HepG2 (cell line): ENCODE measurements at regions not wholly inside any gene's neighbourhood (a gene's known extent, or its start where the extent isn't known, plus 50 kb on each side); places are given as distances from the start of the nearest gene placed in this dataset.

Source experiments
- ARID2 ChIP-seq: sonication (generic); formaldehyde crosslinking; IDR thresholded peaks from 2 replicates; pipeline ENCODE4 v1.8.1; 2022; ENCODE audit warnings: mild to moderate bottlenecking, missing genetic modification reagents, borderline replicate concordance
- JUNB ChIP-seq: sonication (generic); formaldehyde crosslinking; IDR thresholded peaks from 2 replicates; pipeline ENCODE4 v1.8.0; 2022; ENCODE audit warnings: missing genetic modification reagents, mild to moderate bottlenecking, borderline replicate concordance
- MED1 ChIP-seq: sonication (generic); formaldehyde crosslinking; IDR thresholded peaks from 2 replicates; pipeline ENCODE4 v1.4.0; 2020; ENCODE audit warnings: missing genetic modification reagents
- PPARG ChIP-seq: conservative IDR thresholded peaks from 2 replicates; pipeline ENCODE4 v1.6.1; 2016; ENCODE audit warnings: missing biosample characterization, missing genetic modification reagents
- RBM22 ChIP-seq: fragments of 200-400 bp; formaldehyde crosslinking; optimal IDR thresholded peaks from 2 replicates; pipeline ENCODE3; 2017; ENCODE audit warnings: mild to moderate bottlenecking, low read length, moderate library complexity
- RFX5 ChIP-seq: IDR thresholded peaks from 2 replicates; pipeline ENCODE4 v1.6.1; 2011; ENCODE audit warnings: low read depth, low read length, improper control_type of control experiment
- RNF2 ChIP-seq: fragments of 450-650 bp; conservative IDR thresholded peaks from 2 replicates; pipeline ENCODE4 v1.6.1; 2016; ENCODE audit warnings: low read depth
- RXRB ChIP-seq: IDR thresholded peaks from 2 replicates; pipeline ENCODE4 v1.6.1; 2016; ENCODE audit warnings: borderline replicate concordance, missing genetic modification reagents, missing compliant biosample characterization
- ZC3H13 ChIP-seq: sonication (generic); formaldehyde crosslinking; IDR thresholded peaks from 2 replicates; pipeline ENCODE4 v1.8.1; 2023; ENCODE audit warnings: mild to moderate bottlenecking, missing genetic modification reagents, moderate library complexity
- TF ChIP-seq, protein P1 (sequence below): sonication (generic); formaldehyde crosslinking; IDR thresholded peaks from 2 replicates; pipeline ENCODE4 v1.5.0; 2020; ENCODE audit warnings: mild to moderate bottlenecking, missing genetic modification reagents, moderate library complexity
- TF ChIP-seq, protein P2 (sequence below), 2 experiments: fragments of 450-650 bp in 1 of 2; sonication (generic) in 1 of 2; formaldehyde crosslinking in 1 of 2; IDR thresholded peaks; 2 replicates each; pipeline versions ENCODE4 v1.6.1 to v1.8.0; 2016 to 2022; ENCODE audit warnings: antibody characterized with exemption in 1 of 2, mild to moderate bottlenecking in 1 of 2, missing genetic modification reagents in 1 of 2
- TF ChIP-seq, protein P3 (sequence below): IDR thresholded peaks from 2 replicates; pipeline ENCODE4 v1.6.1; 2016; ENCODE audit warnings: missing compliant biosample characterization, missing genetic modification reagents, borderline replicate concordance
- TF ChIP-seq, protein P4 (sequence below): sonication (generic); formaldehyde crosslinking; IDR thresholded peaks from 2 replicates; pipeline ENCODE4 v1.4.0; 2020; ENCODE audit warnings: missing genetic modification reagents

DNA sequence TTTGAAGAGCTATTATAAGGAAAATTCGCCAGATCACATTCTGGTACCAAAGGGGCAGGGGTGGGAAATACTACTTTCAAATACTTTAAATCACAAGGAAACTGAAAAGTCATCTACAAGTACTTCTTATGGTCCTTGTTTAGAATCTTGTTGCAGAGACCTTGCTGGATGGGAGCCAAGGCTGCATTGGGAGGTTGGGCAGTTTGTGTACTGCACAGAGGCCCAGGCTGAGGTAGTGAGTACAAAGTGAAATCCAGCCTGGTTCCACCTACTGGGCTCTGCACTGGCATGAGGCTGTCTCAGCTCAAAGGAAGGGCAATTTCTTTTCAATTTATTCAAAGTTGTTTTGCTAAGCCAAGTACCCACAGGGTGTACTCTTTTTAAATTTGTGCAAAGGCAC lies 140.3 kb upstream of the DLX2 start:
- TF ChIP-seq, protein P1, sequence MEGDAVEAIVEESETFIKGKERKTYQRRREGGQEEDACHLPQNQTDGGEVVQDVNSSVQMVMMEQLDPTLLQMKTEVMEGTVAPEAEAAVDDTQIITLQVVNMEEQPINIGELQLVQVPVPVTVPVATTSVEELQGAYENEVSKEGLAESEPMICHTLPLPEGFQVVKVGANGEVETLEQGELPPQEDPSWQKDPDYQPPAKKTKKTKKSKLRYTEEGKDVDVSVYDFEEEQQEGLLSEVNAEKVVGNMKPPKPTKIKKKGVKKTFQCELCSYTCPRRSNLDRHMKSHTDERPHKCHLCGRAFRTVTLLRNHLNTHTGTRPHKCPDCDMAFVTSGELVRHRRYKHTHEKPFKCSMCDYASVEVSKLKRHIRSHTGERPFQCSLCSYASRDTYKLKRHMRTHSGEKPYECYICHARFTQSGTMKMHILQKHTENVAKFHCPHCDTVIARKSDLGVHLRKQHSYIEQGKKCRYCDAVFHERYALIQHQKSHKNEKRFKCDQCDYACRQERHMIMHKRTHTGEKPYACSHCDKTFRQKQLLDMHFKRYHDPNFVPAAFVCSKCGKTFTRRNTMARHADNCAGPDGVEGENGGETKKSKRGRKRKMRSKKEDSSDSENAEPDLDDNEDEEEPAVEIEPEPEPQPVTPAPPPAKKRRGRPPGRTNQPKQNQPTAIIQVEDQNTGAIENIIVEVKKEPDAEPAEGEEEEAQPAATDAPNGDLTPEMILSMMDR, result no peak
- TF ChIP-seq RFX5, result no peak
- no peak for TF ChIP-seq PPARG (CRISPR knock-in tag)
- TF ChIP-seq, protein P2, sequence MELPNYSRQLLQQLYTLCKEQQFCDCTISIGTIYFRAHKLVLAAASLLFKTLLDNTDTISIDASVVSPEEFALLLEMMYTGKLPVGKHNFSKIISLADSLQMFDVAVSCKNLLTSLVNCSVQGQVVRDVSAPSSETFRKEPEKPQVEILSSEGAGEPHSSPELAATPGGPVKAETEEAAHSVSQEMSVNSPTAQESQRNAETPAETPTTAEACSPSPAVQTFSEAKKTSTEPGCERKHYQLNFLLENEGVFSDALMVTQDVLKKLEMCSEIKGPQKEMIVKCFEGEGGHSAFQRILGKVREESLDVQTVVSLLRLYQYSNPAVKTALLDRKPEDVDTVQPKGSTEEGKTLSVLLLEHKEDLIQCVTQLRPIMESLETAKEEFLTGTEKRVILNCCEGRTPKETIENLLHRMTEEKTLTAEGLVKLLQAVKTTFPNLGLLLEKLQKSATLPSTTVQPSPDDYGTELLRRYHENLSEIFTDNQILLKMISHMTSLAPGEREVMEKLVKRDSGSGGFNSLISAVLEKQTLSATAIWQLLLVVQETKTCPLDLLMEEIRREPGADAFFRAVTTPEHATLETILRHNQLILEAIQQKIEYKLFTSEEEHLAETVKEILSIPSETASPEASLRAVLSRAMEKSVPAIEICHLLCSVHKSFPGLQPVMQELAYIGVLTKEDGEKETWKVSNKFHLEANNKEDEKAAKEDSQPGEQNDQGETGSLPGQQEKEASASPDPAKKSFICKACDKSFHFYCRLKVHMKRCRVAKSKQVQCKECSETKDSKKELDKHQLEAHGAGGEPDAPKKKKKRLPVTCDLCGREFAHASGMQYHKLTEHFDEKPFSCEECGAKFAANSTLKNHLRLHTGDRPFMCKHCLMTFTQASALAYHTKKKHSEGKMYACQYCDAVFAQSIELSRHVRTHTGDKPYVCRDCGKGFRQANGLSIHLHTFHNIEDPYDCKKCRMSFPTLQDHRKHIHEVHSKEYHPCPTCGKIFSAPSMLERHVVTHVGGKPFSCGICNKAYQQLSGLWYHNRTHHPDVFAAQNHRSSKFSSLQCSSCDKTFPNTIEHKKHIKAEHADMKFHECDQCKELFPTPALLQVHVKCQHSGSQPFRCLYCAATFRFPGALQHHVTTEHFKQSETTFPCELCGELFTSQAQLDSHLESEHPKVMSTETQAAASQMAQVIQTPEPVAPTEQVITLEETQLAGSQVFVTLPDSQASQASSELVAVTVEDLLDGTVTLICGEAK (IDR thresholded peaks at IDR 0.05), result no peak
- TF ChIP-seq, protein P2 (CRISPR knock-in tag; IDR thresholded peaks at IDR 0.05), result no peak
- no peak for TF ChIP-seq RXRB (CRISPR knock-in tag)
- TF ChIP-seq RNF2, result no peak
- TF ChIP-seq, protein P3, sequence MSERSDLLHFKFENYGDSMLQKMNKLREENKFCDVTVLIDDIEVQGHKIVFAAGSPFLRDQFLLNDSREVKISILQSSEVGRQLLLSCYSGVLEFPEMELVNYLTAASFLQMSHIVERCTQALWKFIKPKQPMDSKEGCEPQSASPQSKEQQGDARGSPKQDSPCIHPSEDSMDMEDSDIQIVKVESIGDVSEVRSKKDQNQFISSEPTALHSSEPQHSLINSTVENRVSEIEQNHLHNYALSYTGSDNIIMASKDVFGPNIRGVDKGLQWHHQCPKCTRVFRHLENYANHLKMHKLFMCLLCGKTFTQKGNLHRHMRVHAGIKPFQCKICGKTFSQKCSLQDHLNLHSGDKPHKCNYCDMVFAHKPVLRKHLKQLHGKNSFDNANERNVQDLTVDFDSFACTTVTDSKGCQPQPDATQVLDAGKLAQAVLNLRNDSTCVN (CRISPR knock-in tag), result no peak
- no peak for TF ChIP-seq ARID2 (CRISPR knock-in tag)
- TF ChIP-seq MED1, result no peak
- TF ChIP-seq ZC3H13 (CRISPR knock-in tag), result no peak
- TF ChIP-seq JUNB, result no peak
- no peak for TF ChIP-seq RBM22
- TF ChIP-seq, protein P4, sequence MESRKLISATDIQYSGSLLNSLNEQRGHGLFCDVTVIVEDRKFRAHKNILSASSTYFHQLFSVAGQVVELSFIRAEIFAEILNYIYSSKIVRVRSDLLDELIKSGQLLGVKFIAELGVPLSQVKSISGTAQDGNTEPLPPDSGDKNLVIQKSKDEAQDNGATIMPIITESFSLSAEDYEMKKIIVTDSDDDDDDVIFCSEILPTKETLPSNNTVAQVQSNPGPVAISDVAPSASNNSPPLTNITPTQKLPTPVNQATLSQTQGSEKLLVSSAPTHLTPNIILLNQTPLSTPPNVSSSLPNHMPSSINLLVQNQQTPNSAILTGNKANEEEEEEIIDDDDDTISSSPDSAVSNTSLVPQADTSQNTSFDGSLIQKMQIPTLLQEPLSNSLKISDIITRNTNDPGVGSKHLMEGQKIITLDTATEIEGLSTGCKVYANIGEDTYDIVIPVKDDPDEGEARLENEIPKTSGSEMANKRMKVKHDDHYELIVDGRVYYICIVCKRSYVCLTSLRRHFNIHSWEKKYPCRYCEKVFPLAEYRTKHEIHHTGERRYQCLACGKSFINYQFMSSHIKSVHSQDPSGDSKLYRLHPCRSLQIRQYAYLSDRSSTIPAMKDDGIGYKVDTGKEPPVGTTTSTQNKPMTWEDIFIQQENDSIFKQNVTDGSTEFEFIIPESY (CRISPR knock-in tag), result no peak
